NCI-H69 (cell line): ENCODE measurements at regions not wholly inside any gene's neighbourhood (a gene's known extent, or its start where the extent isn't known, plus 50 kb on each side); places are given as distances from the start of the nearest gene placed in this dataset.
"Not testable (repeated sequence)": the region's sequence is repeated elsewhere in the genome, so short reads cannot be mapped to it uniquely, and the experiment has no call there.

Experiments used
- DNase-seq: peaks from one replicate; lab custom pipeline; 2025; lab: John Stamatoyannopoulos, UW

- no peak for DNase-seq
Observed at GRCh38 chr1:214861615-214862014, 220.9 kb upstream of the KCNK2 start.

- DNase-seq = no peak
Observed at GRCh38 chr1:214862421-214862820, 220.1 kb upstream of the KCNK2 start.

GRCh38 chr1:214864896-214865688 lies 217.4 kb upstream of the KCNK2 start:
- DNase-seq = no peak

GRCh38 chr1:214870426-214870825 lies 212.1 kb upstream of the KCNK2 start:
- DNase-seq = not testable (repeated sequence)

- DNase-seq = no peak
Observed at GRCh38 chr1:214880956-214881355, 201.6 kb upstream of the KCNK2 start.

- no peak for DNase-seq
Observed at GRCh38 chr1:214882616-214883015, 199.9 kb upstream of the KCNK2 start.

- no peak for DNase-seq
Observed at GRCh38 chr1:214895011-214895600, 187.4 kb upstream of the KCNK2 start.

- DNase-seq = no peak
Observed at GRCh38 chr1:214896921-214897320, 185.6 kb upstream of the KCNK2 start.

- peak; percentile 58 for DNase-seq
Observed at GRCh38 chr1:214897581-214897980, 185.0 kb upstream of the KCNK2 start.

- peak; percentile 15 for DNase-seq
Observed at GRCh38 chr1:214898161-214898560, 184.4 kb upstream of the KCNK2 start.

GRCh38 chr1:214898718-214899117 lies 183.8 kb upstream of the KCNK2 start:
- no peak for DNase-seq

- no peak for DNase-seq
Observed at GRCh38 chr1:214899908-214900460, 182.6 kb upstream of the KCNK2 start.

- no peak for DNase-seq
Observed at GRCh38 chr1:214900590-214900989, 181.9 kb upstream of the KCNK2 start.

GRCh38 chr1:214901718-214902117 lies 180.8 kb upstream of the KCNK2 start:
- no peak for DNase-seq

GRCh38 chr1:214902636-214903320 lies 179.8 kb upstream of the KCNK2 start:
- DNase-seq = no peak

- no peak for DNase-seq
Observed at GRCh38 chr1:214912127-214912526, 170.4 kb upstream of the KCNK2 start.

- no peak for DNase-seq
Observed at GRCh38 chr1:214913966-214914365, 168.6 kb upstream of the KCNK2 start.

- DNase-seq = no peak
Observed at GRCh38 chr1:214917081-214917635, 165.4 kb upstream of the KCNK2 start.

GRCh38 chr1:214918745-214919144 lies 163.8 kb upstream of the KCNK2 start:
- DNase-seq = no peak

- no peak for DNase-seq
Observed at GRCh38 chr1:214920337-214920736, 162.2 kb upstream of the KCNK2 start.

GRCh38 chr1:214923278-214923915 lies 159.1 kb upstream of the KCNK2 start:
- no peak for DNase-seq

- DNase-seq = no peak
Observed at GRCh38 chr1:214927796-214928195, 154.7 kb upstream of the KCNK2 start.
